Fibroblast of lung (primary cell): ENCODE measurements at regions not wholly inside any gene's neighbourhood (a gene's known extent, or its start where the extent isn't known, plus 50 kb on each side); places are given as distances from the start of the nearest gene placed in this dataset.

Experiments
- DNase-seq, 2 donors: peaks; one replicate each; pipeline versions ENCODE4 v3.0.0 to v3.0.0-alpha.2; 2010; ENCODE audit warnings: low read depth in 2 of 2
- H2AFZ ChIP-seq: 2 replicates; pipeline ENCODE4 v1.5.1; 2012; ENCODE audit warnings: low read length, control low read depth, inconsistent platforms
- H3K27ac ChIP-seq: 2 replicates; pipeline ENCODE4 v1.5.1; 2011; ENCODE audit warnings: low read length, control low read depth; ENCODE audit not compliant: insufficient read depth
- H3K27me3 ChIP-seq: 2 replicates; pipeline ENCODE4 v1.5.1; 2011; ENCODE audit warnings: mild to moderate bottlenecking, low read length; ENCODE audit not compliant: control insufficient read depth, insufficient read depth
- H3K36me3 ChIP-seq: 2 replicates; pipeline ENCODE4 v1.5.1; 2011; ENCODE audit warnings: low read length; ENCODE audit not compliant: control insufficient read depth, insufficient read depth
- H3K4me1 ChIP-seq: 2 replicates; pipeline ENCODE4 v1.5.1; 2011; ENCODE audit warnings: low read length; ENCODE audit not compliant: control insufficient read depth, insufficient read depth; ENCODE audit errors: extremely low read depth
- H3K4me2 ChIP-seq: 2 replicates; pipeline ENCODE4 v1.5.1; 2011; ENCODE audit warnings: low read length, control low read depth; ENCODE audit not compliant: insufficient read depth; ENCODE audit errors: extremely low read depth
- H3K4me3 ChIP-seq, 4 experiments: fragments of 200-600 bp in 1 of 4; sonication (generic) in 1 of 4; replicated peaks in 1 of 4; 2 replicates each; pipeline ENCODE4 v1.5.1; 2011 to 2016; ENCODE audit warnings: low read length in 4 of 4, low read depth in 3 of 4, mild to moderate bottlenecking in 3 of 4, control low read depth in 2 of 4, inconsistent platforms in 1 of 4, mixed read lengths in 1 of 4; ENCODE audit not compliant: insufficient read depth in 1 of 4; ENCODE audit errors: control extremely low read depth in 1 of 4
- H3K79me2 ChIP-seq: 2 replicates; pipeline ENCODE4 v1.5.1; 2012; ENCODE audit warnings: mild to moderate bottlenecking, low read length, inconsistent platforms; ENCODE audit not compliant: control insufficient read depth, insufficient read depth
- H3K9ac ChIP-seq: 2 replicates; pipeline ENCODE4 v1.5.1; 2011; ENCODE audit warnings: mild to moderate bottlenecking, low read length, control low read depth; ENCODE audit not compliant: insufficient read depth
- H3K9me3 ChIP-seq: 2 replicates; pipeline ENCODE4 v1.5.1; 2012; ENCODE audit warnings: low read depth, low read length; ENCODE audit not compliant: control insufficient read depth, insufficient read depth
- H4K20me1 ChIP-seq: 2 replicates; pipeline ENCODE4 v1.5.1; 2011; ENCODE audit warnings: low read length; ENCODE audit not compliant: control insufficient read depth, insufficient read depth; ENCODE audit errors: extremely low read depth
- CTCF ChIP-seq, 2 donors: IDR thresholded peaks in 1 of 2; conservative IDR thresholded peaks in 1 of 2; 1 replicate in 1 of 2; 2 replicates in 1 of 2; pipeline ENCODE4 v1.5.1; 2011 to 2012; ENCODE audit warnings: low read length in 2 of 2, control low read depth in 1 of 2, inconsistent platforms in 1 of 2, low read depth in 1 of 2, mild to moderate bottlenecking in 1 of 2
- EZH2 ChIP-seq: IDR thresholded peaks from 2 replicates; pipeline ENCODE4 v1.5.1; 2012; ENCODE audit warnings: low read length, control low read depth, mild to moderate bottlenecking; ENCODE audit errors: missing control alignments

GRCh38 chr20:58142843-58143185 is 85.6 kb downstream of the ANKRD60 start:
- TF ChIP-seq CTCF (conservative IDR thresholded peaks at IDR 0.05 in 1 of 2, IDR thresholded peaks at IDR 0.05 in 1 of 2; ENCODE audit: low read depth in 1 of 2, low read length in 2 of 2) (no peak), EZH2 (no peak)
- Histone ChIP-seq H3K27ac (no peak overlapping the region), H3K4me2 (no peak overlapping the region), H4K20me1 (no peaks in the 10 kb centered on the region), H3K79me2 (no peaks in the 10 kb centered on the region), H2AFZ (no peak overlapping the region), H3K9ac (no peak overlapping the region), H3K4me1 (no peaks in the 10 kb centered on the region), H3K9me3 (no peaks in the 10 kb centered on the region), H3K36me3 (no peaks in the 10 kb centered on the region), H3K4me3 (no peak overlapping the region), H3K27me3 (peaks cover 10% of the 10 kb centered on the region)
- no peak for DNase-seq

- Histone ChIP-seq H3K9me3 (no peaks in the 10 kb centered on the region), H2AFZ (no peak overlapping the region), H3K4me1 (no peaks in the 10 kb centered on the region), H3K4me2 (no peak overlapping the region), H3K4me3 (no peak overlapping the region), H3K27me3 (peaks cover 10% of the 10 kb centered on the region), H4K20me1 (no peaks in the 10 kb centered on the region), H3K79me2 (no peaks in the 10 kb centered on the region), H3K9ac (no peak overlapping the region), H3K27ac (no peak overlapping the region), H3K36me3 (no peaks in the 10 kb centered on the region)
- no peak for DNase-seq
- no peak for TF ChIP-seq EZH2
- TF ChIP-seq CTCF (conservative IDR thresholded peaks at IDR 0.05 in 1 of 2, IDR thresholded peaks at IDR 0.05 in 1 of 2; ENCODE audit: low read depth in 1 of 2, low read length in 2 of 2) = no peak
Measured at GRCh38 chr20:58141971-58142842, 86.2 kb downstream of the ANKRD60 start.

- no peaks in the 10 kb centered on the region for H4K20me1 ChIP-seq
- no peak overlapping the region for H3K4me2 ChIP-seq
- no peak for DNase-seq
- H3K27me3 ChIP-seq = peaks cover 12% of the 10 kb centered on the region
- H3K79me2 ChIP-seq = no peaks in the 10 kb centered on the region
- no peaks in the 10 kb centered on the region for H3K36me3 ChIP-seq
- H3K9ac ChIP-seq = no peak overlapping the region
- no peaks in the 10 kb centered on the region for H3K9me3 ChIP-seq
- no peak for TF ChIP-seq CTCF (conservative IDR thresholded peaks at IDR 0.05 in 1 of 2, IDR thresholded peaks at IDR 0.05 in 1 of 2; ENCODE audit: low read depth in 1 of 2, low read length in 2 of 2)
- TF ChIP-seq EZH2 = no peak
- H2AFZ ChIP-seq = no peak overlapping the region
- H3K4me3 ChIP-seq = no peak overlapping the region
- no peak overlapping the region for H3K27ac ChIP-seq
- H3K4me1 ChIP-seq = no peaks in the 10 kb centered on the region
Measured at GRCh38 chr20:58141496-58141895, 87.0 kb downstream of the ANKRD60 start.
